ENCODE measurements at regions not wholly inside any gene's neighbourhood (a gene's known extent, or its start where the extent isn't known, plus 50 kb on each side); places are given as distances from the start of the nearest gene placed in this dataset.

GRCh38 chr6:125451750-125452149, 150.0 kb upstream of the HDDC2 start:
- Histone ChIP-seq H2BK120ac (ENCODE audit: low read depth, low read length, poor library complexity, severe bottlenecking) (no peak overlapping the region), H2BK20ac (ENCODE audit: low read depth, low read length, poor library complexity, severe bottlenecking) (no peak overlapping the region), H2AFZ (ENCODE audit: low read length) (no peak overlapping the region), H3T11ph (ENCODE audit: low read length) (no peak overlapping the region), H3K27me3 (ENCODE audit: insufficient read depth, low read length) (no peaks in the 10 kb centered on the region), H2AK5ac (ENCODE audit: insufficient read length, low read length) (no peak overlapping the region), H3K4ac (ENCODE audit: low read depth, low read length) (no peak overlapping the region), H2BK5ac (ENCODE audit: insufficient read length, low read length) (no peak overlapping the region), H3K18ac (ENCODE audit: insufficient read length, low read depth, low read length) (no peak overlapping the region), H3K79me2 (ENCODE audit: insufficient read depth, low read length) (no peaks in the 10 kb centered on the region), H3K27ac (ENCODE audit: insufficient read length, low read depth, low read length) (no peak overlapping the region), H3K23ac (ENCODE audit: insufficient read length, low read depth, low read length) (no peak overlapping the region), H3K56ac (ENCODE audit: insufficient read length, low read depth, low read length) (no peak overlapping the region), H4K5ac (ENCODE audit: insufficient read length, low read depth, low read length) (no peak overlapping the region), H2BK15ac (ENCODE audit: low read depth, low read length) (no peak overlapping the region), H3K9me3 (ENCODE audit: control insufficient read depth, low read depth, low read length) (peaks cover 18% of the 10 kb centered on the region), H3K14ac (ENCODE audit: insufficient read depth, low read length) (no peak overlapping the region), H2BK12ac (ENCODE audit: insufficient read length, low read depth, low read length) (no peak overlapping the region), H3K4me2 (ENCODE audit: insufficient read depth, insufficient read length, low read length) (no peak overlapping the region), H4K91ac (ENCODE audit: insufficient read length, low read depth, low read length) (no peak overlapping the region), H4K8ac (replicated peaks; ENCODE audit: insufficient read length, low read depth, low read length) (no peak overlapping the region), H4K20me1 (ENCODE audit: control insufficient read depth, insufficient read depth, insufficient read length) (no peaks in the 10 kb centered on the region), H3K9ac (ENCODE audit: extremely low read depth, insufficient read length, low read length) (no peak overlapping the region), H3K4me1 (ENCODE audit: insufficient read depth, low read length) (no peaks in the 10 kb centered on the region), H3K79me1 (ENCODE audit: insufficient read depth, low read depth, low read length, poor library complexity, severe bottlenecking) (no peaks in the 10 kb centered on the region), H3K23me2 (ENCODE audit: insufficient read length, low read depth, low read length, poor library complexity, severe bottlenecking) (no peaks in the 10 kb centered on the region)
- TF ChIP-seq CTCF (conservative IDR thresholded peaks at IDR 0.05), result no peak
- H3K36me3 Mint-ChIP-seq (ENCODE audit: insufficient read depth in 1 of 3, low read depth in 3 of 3), result peaks cover 9 to 27% (median 10%) of the 10 kb centered on the region in 3 experiments; a peak in 6 of 7 replicates
- no peak overlapping the region for H3K4me3 Mint-ChIP-seq
- H3K27me3 Mint-ChIP-seq (ENCODE audit: low read depth), result no peaks in the 10 kb centered on the region; the same call in 1 of the 2 replicates
- no peak for DNase-seq
- WGBS (ENCODE audit: extremely low coverage, insufficient read length, low lambda C conversion rate), result no CpG with 5 or more reads among the region's 2 CpGs
- peaks cover 16 to 28% of the 10 kb centered on the region in 2 experiments for H3K9me3 Mint-ChIP-seq
- no peak overlapping the region for H3K27ac Mint-ChIP-seq
- peaks cover 2 to 4% of the 10 kb centered on the region in 2 experiments for H3K4me1 Mint-ChIP-seq
